Stimulated activated CD4-positive, alpha-beta T cell treated with anti-CD3 and anti-CD28 coated beads, TNF-alpha, amount 100 ng/mL, for 1 hour (primary cell): ENCODE measurements at regions not wholly inside any gene's neighbourhood (a gene's known extent, or its start where the extent isn't known, plus 50 kb on each side); places are given as distances from the start of the nearest gene placed in this dataset.
"Not testable (repeated sequence)": the region's sequence is repeated elsewhere in the genome, so short reads cannot be mapped to it uniquely, and the experiment has no call there.

Experiments
- DNase-seq, 3 donors: peaks; one replicate each; pipeline ENCODE4 v3.0.0-alpha.2; 2020; ENCODE audit warnings: low read depth in 3 of 3, low spot score in 1 of 3

DNA sequence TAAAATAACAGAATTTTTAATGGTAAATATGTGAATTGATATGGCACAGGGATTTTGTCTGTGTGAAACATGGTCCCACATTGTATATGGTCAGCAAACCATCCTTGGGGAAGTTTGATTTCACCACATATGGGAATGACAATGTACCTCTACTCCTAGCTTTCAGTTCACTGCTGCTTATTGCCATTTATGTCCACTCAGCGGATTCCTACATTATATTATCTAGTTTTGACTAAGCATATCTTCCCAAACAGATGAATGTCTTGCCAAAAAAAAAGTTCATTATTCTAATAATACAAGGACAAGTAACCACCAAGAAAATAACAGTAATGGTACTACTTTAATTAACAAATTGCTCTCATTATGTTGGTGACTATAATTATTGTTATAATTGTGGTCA, 1521.6 kb downstream of the MAT2B start:
- DNase-seq = no peak

DNA sequence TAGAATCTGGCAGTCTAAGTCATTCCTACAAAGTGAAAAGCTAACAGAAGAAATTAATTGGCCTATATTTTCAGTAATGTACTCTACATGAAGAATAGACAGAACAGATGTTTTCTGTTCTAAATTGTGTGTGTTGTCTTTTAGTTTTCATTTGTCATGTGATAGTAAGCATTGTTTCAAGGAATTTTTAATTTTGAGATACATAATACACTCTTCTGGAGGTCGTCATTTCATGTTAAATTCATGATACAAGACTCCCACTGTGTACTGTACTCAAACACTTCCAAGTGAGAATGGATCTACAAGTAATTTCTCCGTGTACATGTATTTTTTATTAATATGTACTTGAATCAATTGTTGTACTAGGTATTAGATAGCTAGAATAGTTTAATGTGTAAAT, 1522.9 kb downstream of the MAT2B start:
- no peak for DNase-seq

DNA sequence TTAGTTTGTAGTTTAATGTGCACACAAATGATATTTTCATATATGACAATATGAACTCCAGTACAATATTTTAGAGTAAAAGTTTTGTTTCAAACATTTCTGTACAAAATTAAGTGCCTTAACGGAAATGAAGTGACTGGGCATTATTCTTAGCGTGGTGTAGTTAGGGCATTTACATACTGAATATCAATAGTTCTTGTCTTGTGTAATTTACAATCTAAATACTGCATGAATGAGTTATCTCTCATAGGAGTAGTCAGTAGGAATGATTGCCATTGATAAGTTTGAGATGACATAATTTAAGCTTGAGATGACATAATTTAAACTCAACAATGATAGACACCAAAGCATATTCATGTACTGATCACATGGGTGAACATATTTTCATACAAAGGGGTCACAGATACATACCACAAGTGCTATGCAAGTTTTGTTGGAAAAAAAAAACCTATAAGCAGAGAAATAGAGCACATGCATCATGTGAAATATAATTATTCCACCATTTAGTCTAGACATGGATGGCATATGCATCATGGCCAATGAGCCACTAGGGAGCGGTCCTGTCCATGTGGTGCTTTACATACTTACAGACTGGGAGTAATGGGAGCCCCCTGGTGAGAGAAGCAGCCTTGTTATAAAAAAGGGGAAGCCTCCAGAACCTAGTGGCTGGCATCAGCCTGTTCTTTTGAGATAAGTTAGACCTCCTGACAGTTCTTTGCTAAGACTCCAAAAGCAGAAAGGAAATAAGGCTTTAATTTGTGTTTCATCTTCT, 1523.9 kb downstream of the MAT2B start:
- no peak for DNase-seq

DNA sequence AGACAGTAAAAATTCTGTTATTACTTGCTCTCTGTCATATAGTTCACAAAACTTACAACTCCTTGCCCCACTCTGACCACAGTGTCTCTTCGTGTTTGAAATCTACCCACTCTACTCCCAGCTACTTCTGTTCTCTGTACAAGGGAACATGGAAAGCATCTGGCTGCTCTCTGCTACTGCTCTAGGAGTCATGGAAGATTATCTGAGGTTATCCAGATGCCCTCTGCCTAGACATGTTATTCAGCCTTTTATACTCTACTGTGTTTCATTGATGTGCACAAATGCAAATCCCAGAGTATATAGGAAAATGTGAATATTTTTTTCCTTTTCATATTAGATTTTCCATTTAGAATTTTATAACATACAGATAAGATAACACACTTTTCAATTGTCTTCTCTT, 1525.6 kb downstream of the MAT2B start:
- no peak for DNase-seq

DNA sequence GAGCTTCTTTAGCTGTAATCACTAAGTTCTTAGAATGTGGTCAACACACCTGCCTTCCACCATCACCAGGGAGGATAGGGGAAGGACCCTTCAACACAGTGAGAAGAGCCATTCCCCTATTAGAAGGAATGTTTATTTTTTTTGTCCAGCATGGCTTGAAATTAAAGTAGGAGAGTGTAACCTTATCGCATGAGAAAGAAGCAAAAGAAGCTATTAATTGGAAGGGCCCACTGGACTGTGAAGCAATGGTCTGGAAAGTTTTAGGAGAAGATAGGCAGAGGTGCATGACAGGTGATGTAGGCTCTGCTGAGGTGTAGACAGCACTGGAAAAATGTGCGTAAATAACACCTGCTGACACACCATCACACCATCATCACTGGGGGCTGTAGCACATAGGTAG, 1526.0 kb downstream of the MAT2B start:
- no peak for DNase-seq

DNA sequence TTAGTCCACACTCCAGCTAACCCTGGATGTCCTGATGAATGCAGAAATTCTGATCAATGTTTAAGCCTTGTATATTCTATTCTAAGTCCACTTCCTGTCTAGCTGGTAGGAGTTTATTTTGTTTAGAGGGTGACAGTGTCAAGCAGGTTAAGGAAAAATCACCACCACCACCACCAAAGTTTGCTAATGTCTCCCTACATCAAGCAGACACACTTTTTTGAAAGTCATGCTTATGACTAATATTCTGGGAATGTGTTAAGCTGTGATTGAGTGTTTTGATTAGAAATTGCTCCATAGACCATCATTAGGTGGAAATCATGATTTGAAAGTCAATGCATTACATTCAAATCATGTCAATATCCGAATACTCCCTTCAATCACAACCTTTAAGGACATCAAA, 1530.1 kb downstream of the MAT2B start:
- no peak for DNase-seq

DNA sequence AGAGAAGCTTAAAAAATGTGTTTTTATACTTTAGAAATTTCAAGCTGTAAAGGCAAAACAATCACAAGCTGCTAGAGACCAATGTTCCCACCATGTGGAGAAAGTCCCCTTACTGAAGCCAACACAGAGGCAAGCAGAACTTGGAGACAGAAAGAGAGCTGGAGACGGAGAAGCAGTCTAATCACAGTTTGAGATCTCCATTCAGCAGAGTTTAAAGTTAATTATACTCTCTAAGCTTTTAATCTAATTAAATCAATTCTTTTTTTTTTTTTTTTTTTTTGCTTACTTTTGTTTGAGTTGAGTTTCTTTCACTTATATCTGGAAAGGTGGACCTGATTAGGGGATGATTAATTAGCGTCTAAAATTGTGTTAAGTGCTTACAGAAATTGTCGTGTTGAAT, 1534.3 kb downstream of the MAT2B start:
- no peak for DNase-seq

DNA sequence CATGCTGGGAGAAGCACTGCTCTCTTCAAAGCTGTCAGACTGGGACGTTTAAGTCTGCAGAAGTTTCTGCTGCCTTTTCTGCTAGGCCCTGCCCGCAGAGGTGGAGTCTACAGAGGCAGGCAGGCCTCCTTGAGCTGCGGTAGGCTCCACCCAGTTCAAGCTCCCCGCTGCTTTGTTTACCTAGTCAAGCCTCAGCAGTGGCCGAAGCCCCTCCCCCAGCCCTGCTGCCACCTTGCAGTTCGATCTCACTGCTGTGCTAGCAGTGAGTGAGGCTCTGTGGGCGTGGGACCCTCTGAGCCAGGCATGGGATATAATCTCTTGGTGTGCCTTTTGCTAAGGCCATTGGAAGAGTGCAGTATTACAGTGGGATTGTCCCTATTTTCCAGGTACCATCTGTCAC, 1540.5 kb downstream of the MAT2B start:
- not testable (repeated sequence) for DNase-seq

DNA sequence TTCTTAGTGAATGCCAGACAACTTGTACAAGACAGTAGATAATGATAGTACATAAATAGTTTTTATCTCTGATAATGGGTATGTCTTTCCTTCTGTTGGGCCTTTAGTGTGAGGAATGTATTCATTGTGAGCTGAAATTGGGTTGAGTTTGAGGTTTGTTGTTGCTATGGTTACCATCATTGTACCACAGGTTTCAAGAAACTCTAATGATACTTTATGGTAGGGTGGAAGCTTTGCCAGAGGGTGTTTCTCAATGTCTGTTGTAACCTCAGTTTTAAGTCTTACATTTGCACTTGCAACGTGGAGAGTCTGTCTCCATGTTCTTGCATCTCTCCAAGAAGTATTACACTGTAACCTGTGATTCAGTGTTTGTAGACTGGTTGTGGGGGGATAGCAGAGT, 1550.1 kb downstream of the MAT2B start:
- DNase-seq = no peak

DNA sequence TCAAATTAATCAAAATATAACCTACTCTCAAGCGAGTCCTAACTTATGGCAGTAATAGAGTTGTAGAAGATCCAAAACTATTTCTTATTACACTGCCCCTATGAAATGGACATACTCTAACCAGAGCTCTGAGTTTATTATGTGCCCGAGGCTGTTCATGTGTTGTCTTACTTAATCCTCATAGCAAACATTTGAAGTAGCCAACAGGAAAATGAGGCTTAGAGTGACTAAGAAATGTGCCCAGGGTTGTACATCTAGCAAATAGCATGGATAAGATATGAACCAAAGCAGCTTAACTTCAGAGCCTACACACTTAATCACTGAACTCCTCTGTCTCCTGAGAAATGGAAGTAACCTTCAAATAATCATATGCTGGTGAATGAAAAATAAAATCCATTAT, 1551.7 kb downstream of the MAT2B start:
- no peak for DNase-seq

DNA sequence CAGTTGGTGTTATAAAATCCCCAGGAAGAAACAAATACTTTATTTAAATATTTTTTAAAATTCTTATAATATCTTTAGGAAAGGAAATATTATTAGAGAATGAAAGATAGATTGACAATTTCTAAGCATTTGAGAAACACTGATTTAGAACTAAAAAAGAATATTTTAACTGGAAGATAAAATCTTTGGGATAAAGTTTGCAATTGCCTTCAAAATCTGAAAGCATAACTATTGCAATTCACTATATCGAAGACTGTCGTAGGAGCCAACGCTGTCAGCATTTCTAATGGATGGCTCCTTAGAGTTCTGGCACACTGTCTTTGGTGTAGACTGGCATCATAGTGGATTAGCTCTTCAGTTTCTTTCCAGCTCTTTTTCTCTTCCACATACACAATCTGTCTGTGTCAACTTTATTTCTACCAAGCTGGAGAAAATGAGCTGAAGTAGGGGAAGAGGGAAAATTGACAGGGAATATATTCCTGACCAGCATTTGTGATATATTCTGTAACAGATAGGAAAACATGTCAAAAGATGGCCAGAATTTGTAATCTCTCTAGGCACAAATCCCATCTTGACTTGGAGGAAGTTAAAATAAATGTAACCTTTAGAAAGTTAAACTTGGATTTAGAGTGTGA, 1561.4 kb downstream of the MAT2B start:
- no peak for DNase-seq

DNA sequence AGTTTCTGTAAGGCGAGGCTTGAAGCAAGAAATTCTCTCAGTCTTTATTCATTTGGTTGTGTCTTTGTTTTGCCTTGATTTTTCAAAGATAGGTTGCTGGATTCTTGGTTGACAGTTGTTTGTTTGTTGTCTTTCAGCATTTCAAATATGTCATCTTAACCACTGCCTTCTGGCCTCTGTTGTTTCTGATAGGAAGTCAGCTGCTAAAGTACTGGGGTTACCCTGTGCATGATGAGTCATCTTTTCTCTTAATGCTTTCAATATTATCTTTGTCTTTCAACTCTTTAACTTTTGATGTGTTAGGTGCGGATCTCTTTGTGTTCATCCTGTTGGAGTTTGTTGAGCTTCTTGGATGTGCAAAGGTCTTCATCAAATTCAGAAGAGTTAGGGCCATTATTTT, 1571.3 kb downstream of the MAT2B start:
- no peak for DNase-seq

DNA sequence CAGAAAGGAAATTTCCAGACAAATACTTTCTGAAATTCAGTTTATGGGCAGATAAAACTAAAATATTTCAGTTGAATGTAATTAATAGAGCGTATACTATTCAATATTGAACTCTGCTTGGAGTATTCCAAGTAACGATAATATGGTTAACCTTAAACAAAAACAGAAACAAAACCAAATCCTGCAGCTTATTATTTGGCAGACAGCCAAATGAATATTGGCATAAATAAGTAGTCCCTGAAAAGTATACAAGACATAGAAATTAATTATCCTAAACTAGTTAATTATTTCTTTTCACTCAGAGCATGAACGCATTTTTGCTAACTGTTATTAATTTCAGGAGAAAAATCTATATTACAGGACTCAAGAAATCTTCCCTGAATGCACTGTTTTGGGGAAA, 1574.0 kb downstream of the MAT2B start:
- no peak for DNase-seq

DNA sequence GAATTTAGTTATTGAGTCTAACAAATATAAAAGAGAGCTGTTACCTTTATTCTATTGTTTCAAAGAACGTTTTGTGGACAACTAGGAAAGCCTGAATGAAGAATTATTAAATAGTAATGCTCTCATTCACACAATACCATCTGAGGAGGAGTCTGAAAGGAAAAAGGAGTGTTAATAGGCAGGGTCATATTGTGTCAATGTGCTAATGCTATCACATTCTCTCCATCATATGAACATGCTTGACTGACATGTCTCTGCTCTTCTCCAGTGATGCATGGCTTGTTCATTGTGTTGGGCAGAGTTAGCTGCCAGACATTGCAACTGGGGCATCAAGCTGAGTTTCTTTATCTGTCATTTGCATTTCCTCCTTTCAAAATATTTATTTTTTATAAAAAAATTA, 1578.0 kb downstream of the MAT2B start:
- DNase-seq = no peak

DNA sequence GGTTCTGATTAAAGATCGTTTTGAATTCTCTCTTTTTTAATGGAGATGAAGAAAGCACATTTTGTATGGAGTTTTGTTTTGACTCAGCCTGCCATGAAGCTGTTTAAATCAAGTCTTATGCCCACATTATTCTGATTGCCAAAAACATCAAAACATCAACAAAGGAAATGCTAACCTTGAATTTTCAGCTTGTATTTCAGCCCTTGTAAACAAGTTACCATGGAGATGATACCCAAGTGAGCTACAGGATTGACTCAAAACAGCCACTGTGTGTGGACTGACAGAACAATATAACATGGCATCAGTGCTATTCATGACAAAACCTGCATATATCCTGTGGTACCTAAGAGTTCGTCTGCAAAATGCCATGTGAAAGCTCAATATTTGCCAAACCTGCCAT, 1581.0 kb downstream of the MAT2B start:
- DNase-seq = no peak

DNA sequence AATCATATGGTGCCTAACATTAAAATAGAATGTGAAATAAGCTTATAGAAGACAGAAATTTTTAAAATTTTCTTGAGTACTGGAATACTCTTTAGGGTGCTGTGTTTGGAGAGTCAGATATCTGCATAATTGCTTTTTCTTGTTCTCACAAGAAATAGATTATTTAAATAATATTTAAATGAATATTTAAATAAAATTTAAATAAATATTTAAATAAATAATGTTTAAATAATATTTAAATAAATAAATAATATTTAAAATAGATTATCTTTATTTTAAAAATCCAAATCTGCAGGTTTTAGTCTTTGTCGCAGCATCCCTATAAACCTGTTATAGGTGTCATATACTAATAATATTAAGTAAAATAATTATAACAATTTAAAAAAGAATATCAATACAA, 1589.4 kb downstream of the MAT2B start:
- no peak for DNase-seq

DNA sequence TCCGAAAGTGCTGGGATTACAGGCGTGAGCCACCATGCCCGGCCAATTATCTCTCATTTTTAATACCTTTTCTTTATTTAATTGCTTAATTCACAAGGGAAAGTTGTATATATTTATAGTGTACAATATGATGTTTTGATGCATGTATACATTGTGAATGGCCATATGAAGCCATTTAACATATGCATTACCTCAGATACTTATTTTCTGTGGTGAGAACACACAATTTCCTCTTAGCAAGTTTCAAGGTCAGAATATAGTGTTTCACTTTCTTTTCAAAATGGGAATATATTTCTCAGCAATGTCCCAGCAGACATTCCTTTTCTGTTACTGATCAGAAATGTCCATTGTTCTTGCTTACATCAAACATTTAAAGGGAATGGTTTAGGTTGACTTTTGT, 1596.3 kb downstream of the MAT2B start:
- no peak for DNase-seq

DNA sequence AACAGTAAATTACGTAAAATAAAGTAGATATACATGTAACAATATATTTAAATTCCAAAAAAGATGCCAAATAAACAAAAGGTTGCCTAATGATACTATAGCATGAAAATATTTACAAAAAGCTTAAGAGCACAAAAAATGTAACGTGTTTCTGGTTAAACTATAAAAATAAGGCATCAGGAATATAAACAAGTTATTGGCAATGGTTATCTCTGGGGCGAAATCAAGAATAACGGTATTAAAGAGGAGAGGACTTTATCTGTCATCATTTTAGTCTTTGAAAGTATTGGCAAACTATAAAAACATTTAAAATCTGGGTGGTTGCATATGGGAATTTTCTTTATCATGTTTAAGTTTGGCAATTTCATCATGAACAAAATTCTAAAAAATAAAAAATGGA, 1599.2 kb downstream of the MAT2B start:
- no peak for DNase-seq

DNA sequence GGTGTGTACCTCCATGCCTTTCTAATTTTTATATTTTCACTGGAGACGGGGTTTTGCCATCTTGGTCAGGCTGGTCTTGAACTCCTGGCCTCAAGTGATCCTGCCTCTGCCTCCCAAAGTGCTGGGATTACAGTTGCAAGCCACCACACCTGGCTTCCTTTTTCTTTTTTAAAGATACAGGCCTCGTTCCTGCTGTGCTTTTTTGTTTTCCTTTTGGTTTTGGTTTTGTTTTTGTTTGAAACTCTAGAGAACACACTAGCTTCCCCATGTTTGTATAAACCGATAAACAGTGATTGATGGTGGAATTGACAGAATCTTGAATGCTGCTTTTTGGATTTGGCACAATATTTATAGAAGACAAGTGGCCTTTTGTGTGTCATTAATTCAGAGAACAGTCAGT, 1603.4 kb downstream of the MAT2B start:
- DNase-seq = no peak

DNA sequence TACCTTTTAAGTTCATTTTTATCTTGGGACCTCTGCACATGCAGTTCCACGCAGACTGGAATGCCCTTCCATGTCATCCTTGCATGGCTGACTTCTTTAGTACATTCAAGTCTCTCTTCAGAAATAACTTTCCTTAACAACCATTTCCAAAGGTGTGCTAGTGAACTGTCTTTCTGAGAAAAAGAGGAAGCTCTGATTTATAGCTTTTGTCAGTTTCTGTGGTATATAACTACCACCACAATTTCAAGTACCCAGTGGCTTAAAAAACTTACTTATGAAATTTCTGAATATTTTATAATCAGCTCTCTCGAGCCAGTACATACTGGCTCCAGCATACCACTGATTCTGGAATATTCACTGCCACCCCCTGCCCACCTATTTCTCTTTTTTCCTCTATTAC, 1613.8 kb downstream of the MAT2B start:
- no peak for DNase-seq

DNA sequence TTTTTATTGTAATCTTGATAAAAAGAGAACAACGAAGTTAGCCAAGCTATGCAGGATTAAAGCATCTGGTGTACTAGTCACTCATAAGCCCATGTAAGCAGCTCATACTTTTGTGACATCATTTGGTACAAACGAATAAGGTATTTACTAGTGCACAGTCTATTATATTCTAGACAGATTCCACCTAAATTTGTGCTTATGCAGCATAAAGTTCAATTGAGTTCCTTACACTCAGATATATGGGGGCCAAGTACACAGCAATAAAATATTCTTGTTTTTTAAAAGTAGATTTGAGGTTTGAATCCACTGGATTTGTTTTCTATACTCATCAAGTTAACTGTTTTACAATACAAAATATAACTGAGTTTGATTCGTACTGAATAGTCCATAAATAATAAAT, 1621.2 kb downstream of the MAT2B start:
- DNase-seq = no peak

DNA sequence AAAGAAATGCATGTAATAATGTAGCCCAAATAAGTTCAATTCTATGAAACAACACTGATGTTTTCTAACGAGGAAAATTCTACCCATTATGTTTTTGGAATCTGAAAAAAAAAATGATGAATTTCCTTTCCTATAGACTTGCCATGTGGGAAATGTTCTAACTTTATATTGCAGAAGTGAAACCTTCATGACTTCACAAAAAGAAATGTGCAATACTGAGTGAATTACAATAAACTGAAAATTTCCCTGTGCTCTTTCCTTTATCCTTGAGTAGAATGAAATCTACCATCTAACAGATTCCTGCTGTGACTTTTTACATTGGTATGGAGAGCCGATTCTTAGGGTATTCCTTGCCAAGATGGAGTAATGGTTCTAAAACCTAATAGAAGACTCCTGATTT, 1622.5 kb downstream of the MAT2B start:
- no peak for DNase-seq

DNA sequence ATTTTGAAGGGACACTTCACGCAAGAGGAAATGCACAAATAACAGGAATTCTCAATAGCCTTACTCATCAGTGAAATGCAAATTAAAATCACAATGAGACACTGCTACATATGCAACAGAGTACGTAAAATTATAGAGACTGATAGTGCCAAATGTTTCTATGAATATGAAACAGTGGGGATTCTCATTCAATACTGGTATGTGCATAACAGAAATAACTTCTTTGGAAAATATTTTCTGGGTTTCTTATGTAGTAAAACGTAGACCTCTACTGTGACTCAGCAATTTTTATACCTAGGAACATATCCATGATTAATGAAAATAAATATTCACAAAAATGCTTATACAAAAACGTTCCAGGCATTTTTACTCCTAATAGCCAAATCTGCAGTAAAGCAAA, 1625.2 kb downstream of the MAT2B start:
- no peak for DNase-seq
